GM12872 (cell line): ENCODE measurements at regions not wholly inside any gene's neighbourhood (a gene's known extent, or its start where the extent isn't known, plus 50 kb on each side); places are given as distances from the start of the nearest gene placed in this dataset.

Experiments used
- CTCF ChIP-seq: IDR thresholded peaks from 3 replicates; pipeline ENCODE4 v1.5.1; 2011; ENCODE audit warnings: low read depth, mild to moderate bottlenecking, low read length, moderate library complexity; ENCODE audit not compliant: insufficient read depth

- TF ChIP-seq CTCF = no peak
Observed at GRCh38 chr5:86507574-86507973, 110.2 kb upstream of the COX7C start.

- no peak for TF ChIP-seq CTCF
Observed at GRCh38 chr5:86523718-86524117, 94.0 kb upstream of the COX7C start.

GRCh38 chr5:86525622-86526021, 92.1 kb upstream of the COX7C start:
- no peak for TF ChIP-seq CTCF

- no peak for TF ChIP-seq CTCF
Observed at GRCh38 chr5:86526811-86527348, 90.9 kb upstream of the COX7C start.

- no peak for TF ChIP-seq CTCF
Observed at GRCh38 chr5:86532429-86532828, 85.3 kb upstream of the COX7C start.

- TF ChIP-seq CTCF = no peak
Observed at GRCh38 chr5:86536396-86536795, 81.3 kb upstream of the COX7C start.

GRCh38 chr5:86542532-86542931, 75.2 kb upstream of the COX7C start:
- TF ChIP-seq CTCF = no peak
